ENCODE measurements at regions not wholly inside any gene's neighbourhood (a gene's known extent, or its start where the extent isn't known, plus 50 kb on each side); places are given as distances from the start of the nearest gene placed in this dataset.

GRCh38 chr10:110393866-110394265, 89.1 kb upstream of the SMNDC1 start:
- TF ChIP-seq CTCF (IDR thresholded peaks at IDR 0.05; ENCODE audit: insufficient read depth, low read length, poor library complexity, severe bottlenecking): no peak
- TF ChIP-seq EZH2phosphoT487 (conservative IDR thresholded peaks at IDR 0.05; ENCODE audit: low read length): no peak
